A549 (cell line): ENCODE measurements at regions not wholly inside any gene's neighbourhood (a gene's known extent, or its start where the extent isn't known, plus 50 kb on each side); places are given as distances from the start of the nearest gene placed in this dataset.

Experiments used
- ATAC-seq, 2 experiments: fragments of 200-7000 bp in 1 of 2; fragments of >200 bp in 1 of 2; cut with Nextera tagmentation in 1 of 2; cut with Tn5 transposase in 1 of 2; 3 replicates each; pipeline versions ENCODE4 v1.8.0 to v1.9.1; 2018 to 2020; ENCODE audit warnings: mild to moderate bottlenecking in 1 of 2, moderate library complexity in 1 of 2
- CTCF ChIA-PET: fragments of 300-600 bp; sonication (Branson Sonifier 250); formaldehyde crosslinking; extraction: SDS; loops from one replicate; lab custom pipeline; 2021; ENCODE audit warnings: antibody characterized with exemption, inconsistent platforms; lab: Yijun Ruan, JAX
- POLR2A ChIA-PET: fragments of 350-600 bp; formaldehyde crosslinking; extraction: SDS; loops from one replicate; lab custom pipeline; 2021; ENCODE audit warnings: antibody characterized with exemption, inconsistent platforms; lab: Yijun Ruan, JAX
- DNase-seq, 2 experiments: peaks; one replicate each; pipeline versions ENCODE4 v3.0.0 to v3.0.0-alpha.2; 2011 to 2016; ENCODE audit warnings: low read depth in 1 of 2, low spot score in 1 of 2
- FAIRE-seq: peaks from 2 replicates; lab custom pipeline; 2011; peaks lifted over from hg19 to GRCh38; lab: Jason Lieb, UNC
- H3K27ac ChIP-seq, 2 experiments: fragments of >200 bp; sonication (Bioruptor Twin); formaldehyde crosslinking; 3 replicates each; pipeline ENCODE4 v1.5.1; 2016 to 2017
- H3K4me1 ChIP-seq: fragments of >200 bp; sonication (Bioruptor Twin); formaldehyde crosslinking; 3 replicates; pipeline ENCODE4 v1.6.1; 2016
- H3K4me2 ChIP-seq: fragments of >200 bp; sonication (Bioruptor Twin); formaldehyde crosslinking; 3 replicates; pipeline ENCODE4 v1.6.1; 2016
- H3K4me3 ChIP-seq: fragments of >200 bp; sonication (Bioruptor Twin); formaldehyde crosslinking; 3 replicates; pipeline ENCODE4 v1.5.1; 2016
- H3K9me3 ChIP-seq: fragments of >200 bp; sonication (Bioruptor Twin); formaldehyde crosslinking; 3 replicates; pipeline ENCODE4 v1.6.1; 2016
- ATOH8 ChIP-seq: fragments of 250-450 bp; sonication (Bioruptor Pico); IDR thresholded peaks from 2 replicates; pipeline ENCODE4 v1.5.0; 2020; ENCODE audit warnings: low read depth, mild to moderate bottlenecking, moderate library complexity
- CEBPB ChIP-seq, 2 experiments: fragments of >200 bp in 1 of 2; sonication (Bioruptor Twin) in 1 of 2; formaldehyde crosslinking in 1 of 2; IDR thresholded peaks; 2 replicates each; pipeline ENCODE4 v1.6.1; 2012 to 2016
- CTCF ChIP-seq: fragments of >200 bp; sonication (Bioruptor Twin); formaldehyde crosslinking; IDR thresholded peaks from 3 replicates; pipeline ENCODE4 v1.5.1; 2016
- EHMT2 ChIP-seq: fragments of 200-600 bp; sonication (generic); IDR thresholded peaks from 2 replicates; pipeline ENCODE4 v1.6.1; 2016; ENCODE audit warnings: antibody characterized with exemption, low read depth, mild to moderate bottlenecking, moderate library complexity
- ELK1 ChIP-seq: fragments of 150-350 bp; IDR thresholded peaks from 2 replicates; pipeline ENCODE4 v1.6.1; 2014; ENCODE audit warnings: low read depth, mild to moderate bottlenecking, low read length
- ESRRA ChIP-seq: fragments of 150-350 bp; IDR thresholded peaks from 2 replicates; pipeline ENCODE4 v1.6.1; 2014; ENCODE audit warnings: mild to moderate bottlenecking, low read length, borderline replicate concordance
- HEYL ChIP-seq: fragments of 250-450 bp; sonication (Bioruptor Pico); IDR thresholded peaks from 2 replicates; pipeline ENCODE4 v1.8.0; 2021; ENCODE audit warnings: mild to moderate bottlenecking, moderate library complexity
- HMGXB4 ChIP-seq: fragments of 250-450 bp; sonication (Bioruptor Pico); IDR thresholded peaks from 2 replicates; pipeline ENCODE4 v1.5.0; 2021; ENCODE audit warnings: mild to moderate bottlenecking, moderate library complexity, borderline replicate concordance
- HOXB13 ChIP-seq: fragments of 250-450 bp; sonication (Bioruptor Pico); IDR thresholded peaks from 2 replicates; pipeline ENCODE4 v1.5.0; 2020; ENCODE audit warnings: low read depth, mild to moderate bottlenecking, moderate library complexity
- JUN ChIP-seq, 2 experiments: fragments of >200 bp; sonication (Bioruptor Twin); formaldehyde crosslinking; IDR thresholded peaks; 2 replicates in 1 of 2; 3 replicates in 1 of 2; pipeline ENCODE4 v1.6.1; 2016 to 2017
- KDM5A ChIP-seq: fragments of 200-600 bp; sonication (generic); IDR thresholded peaks from 2 replicates; pipeline ENCODE4 v1.6.1; 2016; ENCODE audit warnings: antibody characterized with exemption, mild to moderate bottlenecking
- MAFK ChIP-seq: fragments of 450-650 bp; IDR thresholded peaks from 2 replicates; pipeline ENCODE4 v1.6.1; 2014; ENCODE audit not compliant: partially characterized antibody
- MAZ ChIP-seq: fragments of 150-350 bp; IDR thresholded peaks from 2 replicates; pipeline ENCODE4 v1.6.1; 2014; ENCODE audit warnings: antibody characterized with exemption, low read depth, low read length, borderline replicate concordance
- NFE2L2 ChIP-seq: fragments of 150-350 bp; conservative IDR thresholded peaks from 2 replicates; pipeline ENCODE4 v1.6.1; 2014; ENCODE audit warnings: low read length
- RCOR1 ChIP-seq: fragments of 150-350 bp; IDR thresholded peaks from 2 replicates; pipeline ENCODE4 v1.6.1; 2014; ENCODE audit warnings: antibody characterized with exemption, low read length, low read depth
- REST ChIP-seq: fragments of 200-600 bp; sonication (generic); IDR thresholded peaks from 2 replicates; pipeline ENCODE4 v1.6.1; 2016; ENCODE audit warnings: antibody characterized with exemption, mild to moderate bottlenecking, moderate library complexity
- RNF2 ChIP-seq: fragments of 200-600 bp; sonication (generic); IDR thresholded peaks from 2 replicates; pipeline ENCODE4 v1.6.1; 2016; ENCODE audit warnings: low read depth, mild to moderate bottlenecking, antibody characterized with exemption, moderate library complexity, borderline replicate concordance
- TP53 ChIP-seq: fragments of 250-450 bp; sonication (Bioruptor Pico); IDR thresholded peaks from 2 replicates; pipeline ENCODE4 v1.5.0; 2021; ENCODE audit warnings: mild to moderate bottlenecking, moderate library complexity
- WGBS: methylation state at CpG from one replicate; pipeline ENCODE4 v1.1.6; 2017; ENCODE audit errors: missing lambda C conversion rate; 5-methylcytosine and 5-hydroxymethylcytosine counted together

- TF ChIP-seq REST, result no peak
- TF ChIP-seq HOXB13, result no peak
- TF ChIP-seq JUN (IDR thresholded peaks at IDR 0.05), result no peak
- no peak for TF ChIP-seq MAFK
- TF ChIP-seq KDM5A, result no peak
- no peak for TF ChIP-seq CEBPB (IDR thresholded peaks at IDR 0.05)
- no peak for TF ChIP-seq EHMT2
- TF ChIP-seq RCOR1, result no peak
- no peak for TF ChIP-seq HMGXB4 (CRISPR knock-in tag)
- TF ChIP-seq ESRRA, result no peak
- no peak for TF ChIP-seq TP53 (CRISPR knock-in tag)
- TF ChIP-seq HEYL (CRISPR knock-in tag), result no peak
- DNase-seq (no peak), ATAC-seq (no peak), FAIRE-seq (no peak)
- WGBS, result 56% methylated on average over 1 of the region's 1 CpG
- Histone ChIP-seq H3K4me3 (no peak overlapping the region), H3K27ac (no peak overlapping the region), H3K9me3 (no peaks in the 10 kb centered on the region), H3K4me2 (no peak overlapping the region), H3K4me1 (no peaks in the 10 kb centered on the region)
- POLR2A ChIA-PET, result no interaction called here
- CTCF ChIA-PET, result interaction anchor here (1.3 to 3.2 kb wide), 3 partner anchors 33 to 605 kb away, joined by 3 to 10 read pairs (median 4); no protein-coding TSS in a partner anchor
Observed at GRCh38 chr10:63772491-63772890, 251.3 kb downstream of the REEP3 start.

- no peak for ATAC-seq
- TF ChIP-seq CTCF, result no peak
- no peak for TF ChIP-seq MAZ
- no peak for TF ChIP-seq ATOH8 (CRISPR knock-in tag)
- no peak for TF ChIP-seq RNF2
- no peak for TF ChIP-seq JUN (IDR thresholded peaks at IDR 0.05)
- no peak for TF ChIP-seq NFE2L2
- no peak for TF ChIP-seq CEBPB (IDR thresholded peaks at IDR 0.05)
- TF ChIP-seq RCOR1, result no peak
- no peak for TF ChIP-seq ELK1
- TF ChIP-seq, all 56 proteins: peak for 0
- H3K4me2 ChIP-seq, result no peak overlapping the region
- DNase-seq, result no peak
- H3K4me1 ChIP-seq, result no peaks in the 10 kb centered on the region
- H3K4me3 ChIP-seq, result no peak overlapping the region
- ChIA-PET POLR2A (no interaction called here), CTCF (interaction anchor here (0.7 to 3.2 kb wide), 2 partner anchors 9 to 53 kb away, joined by 4 to 10 read pairs; no protein-coding TSS in a partner anchor)
- no peak for FAIRE-seq
- no peaks in the 10 kb centered on the region for H3K9me3 ChIP-seq
- 0% methylated on average over 1 of the region's 1 CpG for WGBS
- H3K27ac ChIP-seq, result no peak overlapping the region
Observed at GRCh38 chr10:63773106-63773505, 251.9 kb downstream of the REEP3 start.
